ENCODE measurements at regions not wholly inside any gene's neighbourhood (a gene's known extent, or its start where the extent isn't known, plus 50 kb on each side); places are given as distances from the start of the nearest gene placed in this dataset.

- Mint-ChIP-seq H3K4me1 (ENCODE audit: low read depth, unreplicated experiment) (no peaks in the 10 kb centered on the region), H3K4me3 (ENCODE audit: unreplicated experiment) (no peak overlapping the region), H3K27me3 (ENCODE audit: insufficient read depth, unreplicated experiment) (peaks cover 5% of the 10 kb centered on the region), H3K36me3 (ENCODE audit: insufficient read depth, unreplicated experiment) (no peaks in the 10 kb centered on the region), H3K9me3 (ENCODE audit: unreplicated experiment) (no peaks in the 10 kb centered on the region), H3K27ac (ENCODE audit: unreplicated experiment) (no peak overlapping the region)
- no peak overlapping the region for H3K4me3 ChIP-seq (ENCODE audit: low read depth, low read length)
- H3K36me3 ChIP-seq (ENCODE audit: control insufficient read depth, insufficient read depth, low read length), result no peaks in the 10 kb centered on the region
- POLR2A ChIA-PET, result no interaction called here
- no TSS peak for BruUV-seq (replicated peaks)
- CTCF ChIA-PET, result no interaction called here
- DNase-seq, result no peak
- H3K9me3 ChIP-seq, result no peaks in the 10 kb centered on the region
- H3K27me3 ChIP-seq (replicated peaks; ENCODE audit: control insufficient read depth, insufficient read depth, low read length), result no peaks in the 10 kb centered on the region
- intact Hi-C loops (cut with micrococcal nuclease; ENCODE audit: unreplicated experiment), result no loop called here
- no peak for TF ChIP-seq CTCF (IDR thresholded peaks at IDR 0.05; ENCODE audit: insufficient read depth in 1 of 2, low read depth in 1 of 2, low read length in 1 of 2, severe bottlenecking in 1 of 2, unreplicated experiment in 1 of 2)
- no peaks in the 10 kb centered on the region for H3K4me1 ChIP-seq
Observed at GRCh38 chr4:180641495-180641894, 1601.7 kb upstream of the TENM3 start.

DNA sequence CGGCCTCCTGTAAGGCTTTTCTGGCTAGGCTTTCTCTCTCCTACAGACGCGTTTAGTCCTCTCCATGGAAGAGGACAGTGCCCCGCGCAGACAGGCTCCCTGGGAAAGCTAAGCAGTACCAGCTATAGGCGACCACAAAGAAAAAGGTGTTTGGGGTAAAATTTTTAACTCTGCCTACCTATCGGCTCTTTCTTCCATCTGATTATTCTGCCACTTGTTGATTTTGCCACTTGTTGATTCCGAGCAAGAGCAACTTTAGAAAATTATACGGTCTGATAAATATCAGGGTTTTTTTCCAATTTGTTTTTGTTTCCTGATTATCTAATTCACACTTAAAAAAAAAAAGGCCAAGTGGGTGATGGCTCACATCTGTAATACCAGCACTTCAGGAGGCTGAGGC lies 1600.5 kb upstream of the TENM3 start:
- POLR2A ChIA-PET, result no interaction called here
- no peak overlapping the region for H3K4me3 Mint-ChIP-seq (ENCODE audit: unreplicated experiment)
- no peak overlapping the region for H3K4me3 ChIP-seq (ENCODE audit: low read depth, low read length)
- H3K36me3 Mint-ChIP-seq (ENCODE audit: insufficient read depth, unreplicated experiment), result no peaks in the 10 kb centered on the region
- CTCF ChIA-PET, result interaction anchor here (0.7 kb wide), 1 partner anchor 78 kb away, joined by 3 read pairs; no protein-coding TSS in a partner anchor
- no peaks in the 10 kb centered on the region for H3K27me3 ChIP-seq (replicated peaks; ENCODE audit: control insufficient read depth, insufficient read depth, low read length)
- no peaks in the 10 kb centered on the region for H3K36me3 ChIP-seq (ENCODE audit: control insufficient read depth, insufficient read depth, low read length)
- H3K27me3 Mint-ChIP-seq (ENCODE audit: insufficient read depth, unreplicated experiment), result peaks cover 5% of the 10 kb centered on the region
- DNase-seq, result no peak
- intact Hi-C loops (cut with micrococcal nuclease; ENCODE audit: unreplicated experiment), result no loop called here
- no peaks in the 10 kb centered on the region for H3K4me1 ChIP-seq
- BruUV-seq (replicated peaks), result no TSS peak
- no peaks in the 10 kb centered on the region for H3K9me3 ChIP-seq
- H3K9me3 Mint-ChIP-seq (ENCODE audit: unreplicated experiment), result no peaks in the 10 kb centered on the region
- H3K4me1 Mint-ChIP-seq (ENCODE audit: low read depth, unreplicated experiment), result no peaks in the 10 kb centered on the region
- TF ChIP-seq CTCF (IDR thresholded peaks at IDR 0.05; ENCODE audit: insufficient read depth in 1 of 2, low read depth in 1 of 2, low read length in 1 of 2, severe bottlenecking in 1 of 2, unreplicated experiment in 1 of 2), result no peak
- H3K27ac Mint-ChIP-seq (ENCODE audit: unreplicated experiment), result no peak overlapping the region

- Histone ChIP-seq H3K9me3 (no peaks in the 10 kb centered on the region), H3K27me3 (replicated peaks; ENCODE audit: control insufficient read depth, insufficient read depth, low read length) (no peaks in the 10 kb centered on the region), H3K36me3 (ENCODE audit: control insufficient read depth, insufficient read depth, low read length) (no peaks in the 10 kb centered on the region), H3K4me1 (no peaks in the 10 kb centered on the region), H3K4me3 (ENCODE audit: low read depth, low read length) (no peak overlapping the region)
- Mint-ChIP-seq H3K27me3 (ENCODE audit: insufficient read depth, unreplicated experiment) (no peaks in the 10 kb centered on the region), H3K27ac (ENCODE audit: unreplicated experiment) (no peak overlapping the region), H3K4me3 (ENCODE audit: unreplicated experiment) (no peak overlapping the region), H3K36me3 (ENCODE audit: insufficient read depth, unreplicated experiment) (no peaks in the 10 kb centered on the region), H3K4me1 (ENCODE audit: low read depth, unreplicated experiment) (no peaks in the 10 kb centered on the region), H3K9me3 (ENCODE audit: unreplicated experiment) (no peaks in the 10 kb centered on the region)
- DNase-seq, result no peak
- ChIA-PET POLR2A (no interaction called here), CTCF (no interaction called here)
- TF ChIP-seq CTCF (IDR thresholded peaks at IDR 0.05; ENCODE audit: insufficient read depth in 1 of 2, low read depth in 1 of 2, low read length in 1 of 2, severe bottlenecking in 1 of 2, unreplicated experiment in 1 of 2), result no peak
- no TSS peak for BruUV-seq (replicated peaks)
- intact Hi-C loops (cut with micrococcal nuclease; ENCODE audit: unreplicated experiment), result no loop called here
Observed at GRCh38 chr4:180650273-180650672, 1592.9 kb upstream of the TENM3 start.

Data from Caco-2 (cell line).